PC-9 (cell line): ENCODE measurements at regions not wholly inside any gene's neighbourhood (a gene's known extent, or its start where the extent isn't known, plus 50 kb on each side); places are given as distances from the start of the nearest gene placed in this dataset.

Source experiments
- EZH2 ChIP-seq: fragments of 200-600 bp; sonication (generic); IDR thresholded peaks from 2 replicates; pipeline ENCODE4 v1.8.0; 2017; ENCODE audit warnings: antibody characterized with exemption, low read depth
- TF ChIP-seq, protein P1 (sequence below): fragments of 200-600 bp; sonication (generic); conservative IDR thresholded peaks from 2 replicates; pipeline ENCODE4 v1.6.1; 2017; ENCODE audit warnings: mixed run types, antibody characterized with exemption, mild to moderate bottlenecking, moderate library complexity

GRCh38 chr12:90323217-90323616 is 614.6 kb upstream of the ATP2B1 start:
- TF ChIP-seq, protein P1, sequence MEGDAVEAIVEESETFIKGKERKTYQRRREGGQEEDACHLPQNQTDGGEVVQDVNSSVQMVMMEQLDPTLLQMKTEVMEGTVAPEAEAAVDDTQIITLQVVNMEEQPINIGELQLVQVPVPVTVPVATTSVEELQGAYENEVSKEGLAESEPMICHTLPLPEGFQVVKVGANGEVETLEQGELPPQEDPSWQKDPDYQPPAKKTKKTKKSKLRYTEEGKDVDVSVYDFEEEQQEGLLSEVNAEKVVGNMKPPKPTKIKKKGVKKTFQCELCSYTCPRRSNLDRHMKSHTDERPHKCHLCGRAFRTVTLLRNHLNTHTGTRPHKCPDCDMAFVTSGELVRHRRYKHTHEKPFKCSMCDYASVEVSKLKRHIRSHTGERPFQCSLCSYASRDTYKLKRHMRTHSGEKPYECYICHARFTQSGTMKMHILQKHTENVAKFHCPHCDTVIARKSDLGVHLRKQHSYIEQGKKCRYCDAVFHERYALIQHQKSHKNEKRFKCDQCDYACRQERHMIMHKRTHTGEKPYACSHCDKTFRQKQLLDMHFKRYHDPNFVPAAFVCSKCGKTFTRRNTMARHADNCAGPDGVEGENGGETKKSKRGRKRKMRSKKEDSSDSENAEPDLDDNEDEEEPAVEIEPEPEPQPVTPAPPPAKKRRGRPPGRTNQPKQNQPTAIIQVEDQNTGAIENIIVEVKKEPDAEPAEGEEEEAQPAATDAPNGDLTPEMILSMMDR = no peak
- TF ChIP-seq EZH2 = no peak
